GM19463 (cell line): ENCODE measurements at regions not wholly inside any gene's neighbourhood (a gene's known extent, or its start where the extent isn't known, plus 50 kb on each side); places are given as distances from the start of the nearest gene placed in this dataset.
A peak's percentile ranks its signal among the peaks of the same experiment; 100 is the strongest.
"Not testable (repeated sequence)": the region's sequence is repeated elsewhere in the genome, so short reads cannot be mapped to it uniquely, and the experiment has no call there.

Source experiments
- ATAC-seq: cut with Tn5 transposase; IDR thresholded peaks from one replicate; pipeline ENCODE4 v1.9.1; 2021; ENCODE audit warnings: mild to moderate bottlenecking, moderate library complexity; ENCODE audit not compliant: unreplicated experiment

DNA sequence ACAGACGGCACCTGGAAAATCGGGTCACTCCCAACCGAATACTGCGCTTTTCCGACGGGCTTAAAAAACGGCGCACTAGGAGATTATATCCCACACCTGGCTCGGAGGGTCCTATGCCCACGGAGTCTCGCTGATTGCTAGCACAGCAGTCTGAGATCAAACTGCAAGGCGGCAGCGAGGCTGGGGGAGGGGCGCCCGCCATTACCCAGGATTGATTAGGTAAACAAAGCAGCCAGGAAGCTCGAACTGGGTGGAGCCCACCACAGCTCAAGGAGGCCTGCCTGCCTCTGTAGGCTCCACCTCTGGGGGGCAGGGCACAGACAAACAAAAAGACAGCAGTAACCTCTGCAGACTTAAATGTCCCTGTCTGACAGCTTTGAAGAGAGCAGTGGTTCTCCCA, 64.5 kb downstream of the SLC30A10 start:
- not testable (repeated sequence) for ATAC-seq

DNA sequence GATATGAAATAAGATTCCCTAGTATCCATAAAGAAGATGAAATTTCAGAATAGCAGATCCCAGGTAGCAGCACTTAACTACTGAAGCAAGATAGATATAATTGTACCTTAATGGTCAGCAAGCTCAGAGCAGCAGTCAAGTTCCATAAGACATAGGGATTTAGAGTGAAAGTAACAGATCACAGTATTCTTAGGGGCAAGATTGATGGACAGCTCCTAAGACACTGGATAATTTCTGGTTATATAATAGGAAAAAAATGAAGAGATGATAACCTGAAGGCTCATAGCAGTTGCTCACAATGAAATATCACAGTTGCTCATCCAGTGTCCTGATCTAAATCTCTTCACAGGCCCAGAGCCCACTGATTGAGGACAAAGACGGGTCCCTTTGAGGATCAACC, 66.0 kb downstream of the SLC30A10 start:
- ATAC-seq: no peak

DNA sequence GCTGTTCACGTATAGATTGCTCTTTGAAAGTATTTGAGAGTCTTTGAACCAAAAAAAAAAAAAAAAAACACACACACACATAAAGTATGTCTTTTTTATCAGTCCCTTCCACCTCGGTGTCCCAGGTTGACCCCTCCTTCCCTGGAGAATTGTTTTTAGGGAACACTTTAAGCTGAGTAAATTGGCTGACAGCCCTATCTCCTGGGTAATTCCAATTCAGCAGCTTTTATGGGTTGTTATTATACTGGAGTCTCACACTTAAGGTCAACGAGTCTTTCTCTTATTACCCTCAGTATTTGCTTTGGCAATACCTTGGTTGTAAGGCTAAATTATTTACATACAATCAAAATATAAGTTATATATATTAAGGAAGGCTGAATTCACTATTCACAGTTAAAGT, 69.4 kb downstream of the SLC30A10 start:
- ATAC-seq: no peak

DNA sequence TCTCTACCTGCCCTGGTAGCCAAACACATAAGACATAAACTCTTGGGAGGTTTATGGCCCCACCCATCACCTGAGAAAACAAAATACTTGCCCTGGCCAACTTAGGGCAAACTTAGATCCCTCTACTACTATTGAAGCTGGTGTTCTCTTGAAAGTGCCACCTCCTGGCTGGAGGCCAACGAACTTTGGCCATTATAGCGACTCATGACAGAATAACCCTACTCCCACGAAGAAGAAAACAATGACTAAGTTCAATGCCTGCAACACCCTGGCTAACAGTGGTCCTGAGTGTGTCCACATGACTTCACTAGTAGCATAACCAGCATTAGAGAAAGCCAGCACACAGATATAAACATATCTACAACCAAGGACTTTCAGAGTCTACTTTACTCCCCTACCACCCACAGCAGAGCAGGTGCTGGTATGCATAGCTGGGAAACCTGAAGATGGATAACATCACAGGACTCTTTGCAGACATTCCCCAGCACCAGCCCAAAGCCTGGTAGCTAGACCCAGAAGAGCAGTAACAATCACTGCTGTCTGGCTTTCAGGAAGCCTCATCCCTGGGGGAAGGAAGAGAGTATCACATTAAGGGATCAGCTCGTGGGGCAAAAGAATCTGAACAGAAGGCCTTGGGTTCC, 81.0 kb downstream of the SLC30A10 start:
- no peak for ATAC-seq

DNA sequence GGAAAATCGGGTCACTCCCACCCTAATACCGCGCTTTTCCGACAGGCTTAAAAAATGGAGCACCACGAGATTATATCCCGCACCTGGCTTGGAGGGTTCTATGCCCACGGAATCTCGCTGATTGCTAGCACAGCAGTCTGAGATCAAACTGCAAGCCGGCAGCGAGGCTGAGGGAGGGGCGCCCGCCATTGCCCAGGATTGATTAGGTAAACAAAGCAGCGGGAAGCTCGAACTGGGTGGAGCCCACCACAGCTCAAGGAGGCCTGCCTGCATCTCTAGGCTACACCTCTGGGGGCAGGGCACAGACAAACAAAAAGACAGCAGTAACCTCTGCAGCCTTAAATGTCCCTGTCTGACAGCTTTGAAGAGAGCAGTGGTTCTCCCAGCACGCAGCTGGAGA, 88.8 kb downstream of the SLC30A10 start:
- not testable (repeated sequence) for ATAC-seq

DNA sequence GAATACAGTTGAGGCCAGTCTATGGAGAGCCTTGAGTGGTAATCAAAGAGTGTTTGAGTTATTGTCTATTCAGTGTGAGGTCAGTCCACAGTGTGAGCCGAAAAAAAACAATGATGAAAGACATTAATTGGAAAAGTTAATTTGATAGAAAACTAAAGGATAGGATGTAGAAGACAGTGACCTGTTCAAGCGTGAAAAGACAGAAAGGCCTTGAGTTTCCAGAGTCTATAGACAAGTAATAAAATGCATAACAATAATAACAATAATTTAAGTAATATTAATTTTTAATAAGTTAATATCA, 90.4 kb downstream of the SLC30A10 start:
- ATAC-seq: no peak

DNA sequence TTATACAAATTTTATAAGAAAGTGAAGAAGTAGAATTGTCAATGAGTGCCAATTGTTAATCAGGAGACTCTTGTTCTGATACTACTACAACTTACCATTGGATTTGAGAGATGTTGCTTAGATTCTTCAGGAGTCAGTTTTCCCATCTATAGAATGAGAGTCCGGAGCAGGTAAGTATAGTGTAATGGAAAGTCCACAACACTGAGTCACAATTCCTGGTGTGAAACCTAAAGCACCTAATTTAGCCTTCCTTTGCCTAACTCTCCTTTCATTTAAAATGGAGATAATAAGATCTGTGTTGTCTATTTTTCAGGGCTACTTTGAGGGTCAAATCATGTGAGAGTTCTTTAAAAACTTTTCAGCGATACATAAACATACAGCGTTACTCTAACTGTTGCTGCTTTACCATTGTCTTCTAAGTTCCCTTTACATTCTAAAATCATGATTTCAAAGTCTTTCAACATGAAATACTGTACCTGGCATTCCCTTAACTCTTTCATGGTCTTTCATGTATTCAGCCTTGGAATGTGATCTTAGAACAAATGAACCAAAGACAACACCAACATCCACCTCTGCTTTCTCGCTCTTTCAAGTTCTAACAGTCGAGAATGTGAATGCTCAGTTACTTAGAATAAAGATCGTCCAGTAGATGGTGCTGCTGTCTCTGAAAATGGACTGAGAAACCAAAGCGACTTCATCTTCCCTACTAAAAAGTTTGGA, 90.9 kb downstream of the SLC30A10 start:
- ATAC-seq: peak; percentile 53

DNA sequence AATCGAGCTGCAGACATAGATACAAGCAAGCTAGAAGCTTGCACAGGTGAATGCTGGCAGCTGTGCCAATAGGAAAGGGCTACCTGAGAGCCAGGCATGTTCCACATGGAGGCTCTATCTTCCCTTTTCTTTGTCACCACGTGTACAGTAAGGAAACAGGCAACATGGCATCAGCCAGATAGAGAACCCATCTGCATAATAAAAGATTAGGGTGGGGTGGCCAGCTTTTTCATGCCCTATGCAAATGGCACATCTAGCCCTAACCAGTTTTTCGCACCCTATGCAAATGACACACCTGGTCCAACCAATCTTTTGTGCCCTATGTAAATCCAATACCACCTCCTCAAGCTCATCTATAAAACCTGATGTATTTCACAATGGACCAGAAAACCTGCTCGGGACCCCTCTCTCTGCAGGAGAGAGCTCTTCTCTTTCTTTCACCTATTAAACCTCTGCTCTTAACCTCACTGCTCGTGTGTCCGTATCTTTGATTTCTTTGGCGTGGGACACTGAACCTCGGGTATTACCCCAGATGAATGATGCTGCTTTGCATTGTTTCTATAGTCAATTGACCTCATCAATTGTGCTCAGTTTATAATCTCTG, 93.9 kb downstream of the SLC30A10 start:
- no peak for ATAC-seq

DNA sequence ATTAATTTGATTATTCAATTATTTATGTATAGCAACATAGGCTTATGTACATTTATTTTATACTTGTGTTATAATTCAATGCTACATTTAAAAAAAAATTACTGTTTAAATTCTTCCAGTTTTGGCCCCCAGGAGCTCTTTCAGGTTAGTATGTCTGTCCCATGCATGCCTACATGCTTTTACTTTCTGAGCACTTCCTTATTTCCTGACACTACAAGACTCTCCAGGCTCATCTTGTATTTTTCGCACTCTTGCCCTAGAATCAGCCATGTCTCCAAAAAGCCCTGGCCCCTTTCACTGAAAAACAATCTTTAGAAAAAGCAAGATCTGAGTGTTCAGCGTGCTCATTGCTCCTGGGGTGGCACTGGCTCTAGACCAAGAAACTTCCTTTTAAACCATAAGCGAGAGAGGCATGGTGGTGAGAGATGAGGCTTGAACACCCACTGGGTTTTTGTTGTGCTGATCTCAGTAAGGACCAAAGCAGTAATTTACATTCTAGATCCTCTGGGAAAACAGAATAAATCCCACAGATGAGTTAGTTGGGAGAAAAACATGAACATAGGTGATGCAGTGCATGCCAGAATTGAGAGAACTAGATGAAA, 95.0 kb downstream of the SLC30A10 start:
- no peak for ATAC-seq

DNA sequence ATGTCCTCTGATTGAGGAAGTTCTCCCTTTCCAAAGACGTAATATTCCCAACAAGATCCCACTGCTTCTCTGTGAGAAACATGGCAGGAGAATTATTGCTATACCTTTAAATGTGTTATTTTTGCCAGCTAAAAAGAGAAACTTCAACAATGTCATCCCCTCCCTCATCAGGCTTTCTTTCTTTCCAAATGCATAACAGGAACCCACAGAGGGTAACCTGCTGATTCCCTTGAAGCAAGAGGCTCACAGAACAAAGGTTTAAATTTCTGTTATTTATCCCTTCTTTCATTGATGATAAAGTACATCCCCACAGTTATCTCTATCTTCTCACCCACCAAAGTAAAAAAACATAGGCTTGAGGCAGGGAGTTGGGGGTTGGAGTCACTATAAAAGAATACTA, 102.1 kb downstream of the SLC30A10 start:
- no peak for ATAC-seq

DNA sequence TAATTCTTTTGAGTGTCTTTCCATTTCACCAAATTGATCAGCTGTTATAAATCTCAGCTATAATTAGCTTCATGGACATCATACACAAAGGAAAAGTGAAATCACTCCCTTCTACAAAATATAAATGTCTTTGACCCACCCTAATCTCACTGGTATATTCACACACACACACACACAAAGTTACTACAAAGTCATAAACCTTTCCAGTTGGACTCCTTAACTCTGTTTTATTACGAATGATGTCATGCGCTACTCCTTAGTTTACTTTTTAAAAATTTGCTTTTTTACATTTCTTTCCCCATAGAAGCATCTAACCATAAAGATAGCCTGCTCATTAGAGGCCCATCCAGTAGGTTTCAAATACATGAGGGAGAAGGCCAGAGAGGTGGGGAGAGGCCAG, 103.0 kb downstream of the SLC30A10 start:
- ATAC-seq: no peak

DNA sequence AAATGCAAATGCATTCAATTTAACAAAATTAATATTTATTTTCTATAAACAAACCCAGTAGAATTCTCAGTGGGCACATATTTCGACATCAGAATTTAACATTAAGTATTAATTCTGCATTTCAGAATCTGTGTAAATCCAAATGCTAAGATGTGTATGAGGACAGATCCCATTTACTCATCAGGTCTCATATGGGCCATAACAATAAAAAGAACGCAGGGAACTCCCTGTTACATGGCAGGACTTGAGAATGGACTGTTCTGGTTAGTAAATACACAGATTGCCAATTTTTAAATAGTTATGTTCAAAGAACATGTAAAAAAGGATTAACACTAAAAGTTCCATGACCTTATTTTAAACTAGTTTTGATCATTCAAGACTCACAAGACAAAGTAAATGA, 104.0 kb downstream of the SLC30A10 start:
- no peak for ATAC-seq

DNA sequence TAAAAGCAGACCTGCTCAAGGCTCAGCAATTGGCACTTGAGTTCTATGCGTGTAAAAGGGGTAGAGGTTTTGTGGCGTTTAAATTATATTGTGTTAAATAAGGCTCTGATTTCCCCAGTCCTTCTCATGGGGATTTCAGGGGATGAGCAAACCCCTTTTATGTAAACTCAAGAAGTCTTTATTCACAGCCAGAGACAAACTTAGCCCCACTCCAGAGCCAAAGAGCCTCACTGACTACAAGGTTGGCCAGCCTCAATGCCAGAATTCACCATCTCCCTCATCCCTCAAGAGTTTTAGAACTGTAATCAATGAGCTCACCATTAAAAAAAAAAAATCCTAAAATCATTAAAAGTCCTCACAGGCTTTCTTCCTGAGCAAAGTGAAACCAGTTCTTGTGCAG, 107.8 kb downstream of the SLC30A10 start:
- ATAC-seq: no peak

DNA sequence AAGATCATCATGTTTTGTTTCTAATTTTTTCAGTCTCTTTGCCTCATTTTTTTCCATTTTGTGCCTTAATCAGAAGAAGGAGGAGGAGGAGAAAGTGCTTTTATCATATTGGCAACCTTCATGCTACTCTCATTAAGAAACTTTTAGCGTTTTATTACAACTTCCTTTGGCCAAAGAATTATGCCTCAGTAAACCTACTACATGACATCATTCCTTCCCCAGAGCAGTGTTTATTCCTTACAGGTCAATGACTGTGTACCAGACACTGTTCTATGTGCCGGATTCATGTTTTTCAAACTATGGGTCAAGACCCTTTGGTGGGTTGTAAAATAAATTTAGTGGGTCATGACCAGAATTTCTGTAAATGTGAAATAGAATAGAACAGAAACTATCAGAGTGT, 110.4 kb downstream of the SLC30A10 start:
- no peak for ATAC-seq

DNA sequence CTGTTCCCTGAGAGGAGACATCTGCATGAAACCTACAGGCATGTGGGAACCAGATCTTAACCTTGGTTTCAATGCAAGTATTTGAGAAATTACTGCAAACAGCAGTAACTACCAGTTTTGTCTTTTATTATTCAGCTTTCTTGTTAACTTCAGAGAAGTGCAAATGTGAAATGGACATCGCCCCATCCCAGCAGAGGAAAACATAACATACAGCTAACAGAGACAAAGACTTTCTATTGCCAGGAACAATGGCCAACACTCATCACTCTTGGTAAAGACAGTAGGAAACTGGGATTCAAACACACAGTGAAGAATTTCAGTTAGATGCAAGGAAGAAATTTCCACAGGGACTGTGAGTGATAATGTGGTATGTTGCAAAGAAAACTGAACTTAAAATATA, 115.1 kb downstream of the SLC30A10 start:
- ATAC-seq: no peak

DNA sequence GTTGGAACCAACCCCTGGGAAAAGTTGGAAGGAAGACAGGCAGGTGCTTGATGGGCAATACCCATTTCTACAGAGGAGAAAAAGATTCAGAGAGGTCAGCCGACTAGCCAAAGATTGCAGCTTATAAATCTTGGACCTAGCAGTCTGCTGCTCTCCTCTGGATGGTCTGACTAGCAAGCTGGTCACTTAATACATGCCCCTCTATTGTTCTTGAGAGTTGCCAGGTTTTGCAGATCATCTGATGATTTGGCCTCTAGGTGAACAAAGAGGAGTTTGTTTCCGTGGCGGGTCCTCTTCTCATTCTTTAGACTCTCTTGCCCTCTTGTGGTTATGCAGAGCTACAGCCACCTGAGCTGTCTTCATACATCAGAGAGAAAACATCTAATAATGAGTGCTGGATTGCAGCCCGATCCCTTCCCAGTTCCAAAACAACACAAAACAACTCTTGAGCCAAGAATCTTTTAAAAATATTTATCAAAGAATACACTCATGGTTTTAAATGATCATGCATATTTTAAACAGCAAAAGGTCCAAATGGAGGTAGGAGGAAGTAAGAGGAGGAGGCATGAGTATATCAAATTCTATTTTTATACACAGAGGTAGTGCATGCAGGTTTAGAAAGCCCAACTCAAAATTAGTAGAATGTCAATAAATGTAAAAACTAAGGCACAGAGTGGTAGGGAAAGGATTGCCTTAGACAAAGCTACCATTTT, 115.7 kb downstream of the SLC30A10 start:
- ATAC-seq: peak; percentile 88

DNA sequence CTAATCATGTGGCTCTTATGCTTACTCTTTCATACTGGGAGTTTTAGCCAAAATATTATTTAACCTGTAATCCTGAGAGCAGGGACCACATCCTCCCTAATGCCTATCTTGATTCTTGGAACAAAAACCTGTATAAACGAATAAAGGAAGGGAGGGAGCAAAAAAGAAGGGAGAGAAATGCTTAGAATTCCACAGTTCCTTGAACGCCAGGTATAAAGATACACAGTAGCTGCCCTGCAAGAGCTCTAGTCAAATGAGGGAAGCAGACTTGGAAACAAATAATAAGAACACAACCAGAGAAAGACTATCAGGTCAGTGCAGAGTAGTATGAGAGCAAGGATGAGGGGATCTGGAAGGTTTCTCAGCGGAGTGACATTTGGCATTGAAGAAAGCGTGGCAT, 116.3 kb downstream of the SLC30A10 start:
- no peak for ATAC-seq

DNA sequence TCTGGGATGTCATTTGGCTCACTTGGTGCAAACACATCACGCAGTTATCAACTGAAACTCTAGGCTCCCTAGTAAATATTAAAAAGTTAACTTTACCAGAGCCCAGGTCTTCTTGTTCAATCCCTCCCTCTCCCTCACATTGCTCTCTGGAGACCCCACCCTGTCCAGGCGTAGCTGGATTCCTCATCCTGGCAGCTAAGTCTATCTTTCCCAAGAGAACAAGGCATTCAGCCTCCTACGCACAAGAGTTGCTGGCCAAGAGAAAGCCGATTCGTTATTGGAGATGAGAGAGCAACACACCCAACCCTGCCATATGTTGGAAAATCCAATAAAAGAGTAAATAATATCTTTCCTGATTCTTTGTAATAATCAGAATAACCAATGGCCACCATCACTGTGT, 117.9 kb downstream of the SLC30A10 start:
- no peak for ATAC-seq

DNA sequence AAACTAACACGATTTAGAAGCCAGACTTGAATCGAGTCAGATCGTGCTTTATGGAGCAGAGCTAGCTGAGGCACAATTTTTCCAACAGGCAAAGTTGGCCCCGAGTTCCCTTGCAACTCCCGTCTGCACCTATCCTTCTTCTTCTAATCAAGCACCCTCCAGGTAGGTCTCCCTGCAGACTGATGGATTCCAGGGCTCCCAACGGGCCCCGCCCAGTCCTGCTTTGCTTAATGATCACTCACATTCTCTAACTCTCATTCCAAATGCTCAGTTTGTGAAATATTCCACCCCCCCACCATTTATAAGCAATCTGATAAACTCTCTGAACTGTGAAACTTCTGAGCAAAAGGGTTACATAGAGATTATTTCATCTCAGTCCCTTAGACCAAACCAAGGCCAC, 119.6 kb downstream of the SLC30A10 start:
- ATAC-seq: no peak

DNA sequence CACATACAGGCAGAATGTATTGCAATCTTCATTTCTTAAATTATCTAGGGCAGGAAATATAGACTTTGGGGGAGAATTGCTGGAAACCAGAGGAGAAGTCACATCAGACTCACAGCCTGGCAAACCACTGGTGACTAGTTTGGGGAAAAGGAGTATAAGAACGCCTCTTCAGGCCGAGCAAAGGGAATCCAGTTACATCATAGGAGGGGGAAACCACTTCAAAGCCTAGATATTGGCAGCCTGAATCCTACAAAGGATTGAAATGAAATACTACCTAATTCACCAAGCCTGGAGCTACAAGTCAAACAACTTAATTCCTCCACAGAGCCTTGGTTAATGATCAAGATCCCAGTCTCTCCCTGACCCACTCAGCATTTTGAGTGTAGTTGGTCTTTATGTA, 121.7 kb downstream of the SLC30A10 start:
- ATAC-seq: no peak

DNA sequence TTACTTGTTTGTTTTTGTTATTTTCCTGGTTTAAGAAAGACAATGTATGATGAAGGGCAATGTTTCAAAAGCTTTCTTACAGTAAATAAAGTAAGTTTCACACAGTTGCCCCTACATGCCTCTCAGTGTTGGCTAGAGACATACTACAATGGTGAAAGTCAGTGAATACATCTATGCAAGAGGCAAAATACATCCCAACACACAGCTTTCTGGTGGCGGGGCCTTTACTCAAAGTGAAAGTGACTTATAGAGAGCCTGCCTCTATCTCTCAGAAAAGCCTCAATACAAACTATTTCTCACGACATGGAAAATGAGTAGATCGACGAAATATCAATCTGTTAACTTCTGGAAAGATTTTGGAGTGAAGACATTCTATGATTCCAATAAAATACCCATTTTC, 122.3 kb downstream of the SLC30A10 start:
- peak; percentile 68 for ATAC-seq

DNA sequence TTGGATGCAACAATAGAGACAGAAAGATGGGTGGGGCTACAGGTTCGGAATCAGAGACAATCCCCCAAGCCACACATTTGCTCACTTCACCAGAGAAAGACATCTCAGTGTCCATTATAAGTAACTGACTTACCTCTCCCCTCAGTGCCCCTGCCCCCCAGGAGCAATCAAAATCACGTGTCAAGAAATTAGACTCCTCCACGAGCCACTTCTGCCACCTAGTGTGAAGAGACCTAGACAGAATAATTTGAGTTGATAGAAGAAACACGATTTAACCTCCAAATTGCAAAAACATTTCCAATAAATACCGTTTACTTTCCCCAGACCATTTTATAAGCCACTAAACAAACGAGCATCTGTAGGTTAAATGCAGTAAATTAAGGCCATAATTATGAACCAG, 123.2 kb downstream of the SLC30A10 start:
- no peak for ATAC-seq
